CD8-positive, alpha-beta memory T cell (primary cell): ENCODE measurements at regions not wholly inside any gene's neighbourhood (a gene's known extent, or its start where the extent isn't known, plus 50 kb on each side); places are given as distances from the start of the nearest gene placed in this dataset.

Experiments used
- CTCF ChIA-PET: fragments of 350-600 bp; sonication (Branson Sonifier 250); formaldehyde crosslinking; loops from one replicate; lab custom pipeline; 2021; ENCODE audit warnings: antibody characterized with exemption; lab: Charles Lee
- POLR2A ChIA-PET: fragments of 350-600 bp; sonication (Branson Sonifier 250); formaldehyde crosslinking; loops from one replicate; lab custom pipeline; 2021; ENCODE audit warnings: antibody characterized with exemption; lab: Charles Lee
- DNase-seq, 5 donors: peaks; one replicate each; pipeline versions ENCODE4 v3.0.0 to v3.0.0-alpha.2; 2020 to 2022; ENCODE audit warnings: mixed read lengths in 1 of 5
- H3K27ac ChIP-seq: one replicate; pipeline ENCODE4 v1.7.0; 2013; ENCODE audit warnings: low read depth, mild to moderate bottlenecking, low read length, moderate library complexity
- H3K27me3 ChIP-seq: 2 replicates; pipeline ENCODE4 v1.7.0; 2013; ENCODE audit warnings: low read length, mild to moderate bottlenecking; ENCODE audit not compliant: insufficient read depth, poor library complexity, severe bottlenecking
- H3K36me3 ChIP-seq: 2 replicates; pipeline ENCODE4 v1.7.0; 2013; ENCODE audit warnings: mild to moderate bottlenecking, low read length, moderate library complexity; ENCODE audit not compliant: insufficient read depth
- H3K4me1 ChIP-seq: 2 replicates; pipeline ENCODE4 v1.7.0; 2013; ENCODE audit warnings: mild to moderate bottlenecking, low read length, moderate library complexity; ENCODE audit not compliant: insufficient read depth
- H3K4me3 ChIP-seq: 2 replicates; pipeline ENCODE4 v1.7.0; 2013; ENCODE audit warnings: mild to moderate bottlenecking, low read length
- H3K9me3 ChIP-seq: 2 replicates; pipeline ENCODE4 v1.7.0; 2013; ENCODE audit warnings: mild to moderate bottlenecking, low read length
- H3K27ac Mint-ChIP-seq, 8 donors: one replicate each; pipeline ENCODE4 v1.8.0; 2020 to 2021; ENCODE audit warnings: mixed read lengths in 8 of 8, mild to moderate bottlenecking in 6 of 8, inconsistent platforms in 3 of 8, moderate library complexity in 3 of 8
- H3K27me3 Mint-ChIP-seq, 2 donors: one replicate each; pipeline ENCODE4 v1.8.0; 2020 to 2021; ENCODE audit warnings: mixed read lengths in 2 of 2, mild to moderate bottlenecking in 1 of 2, moderate library complexity in 1 of 2
- H3K36me3 Mint-ChIP-seq, 3 donors: one replicate each; pipeline ENCODE4 v1.8.0; 2020 to 2021; ENCODE audit warnings: mixed read lengths in 3 of 3, inconsistent platforms in 1 of 3, mild to moderate bottlenecking in 1 of 3
- H3K4me1 Mint-ChIP-seq, 3 donors: one replicate each; pipeline ENCODE4 v1.8.0; 2020 to 2021; ENCODE audit warnings: mixed read lengths in 3 of 3, inconsistent platforms in 1 of 3, mild to moderate bottlenecking in 1 of 3
- H3K4me3 Mint-ChIP-seq, 7 donors: one replicate each; pipeline ENCODE4 v1.8.0; 2020 to 2021; ENCODE audit warnings: mixed read lengths in 7 of 7, mild to moderate bottlenecking in 6 of 7, moderate library complexity in 4 of 7, inconsistent platforms in 2 of 7
- H3K9me3 Mint-ChIP-seq, 5 donors: one replicate each; pipeline ENCODE4 v1.8.0; 2020 to 2022; ENCODE audit warnings: mixed read lengths in 5 of 5, mild to moderate bottlenecking in 3 of 5, moderate library complexity in 2 of 5, inconsistent platforms in 1 of 5

- H3K27ac ChIP-seq, result no peak overlapping the region
- no peaks in the 10 kb centered on the region for H3K4me1 ChIP-seq
- ChIA-PET POLR2A (no interaction called here), CTCF (no interaction called here)
- no peak overlapping the region for H3K4me3 ChIP-seq
- Mint-ChIP-seq H3K9me3 (peaks cover 2 to 11% (median 5%) of the 10 kb centered on the region in 5 donors), H3K4me3 (no peak overlapping the region), H3K27ac (no peak overlapping the region), H3K27me3 (peaks cover 0 to 3% of the 10 kb centered on the region in 2 donors), H3K4me1 (no peaks in the 10 kb centered on the region), H3K36me3 (no peaks in the 10 kb centered on the region)
- no peak for DNase-seq
- no peaks in the 10 kb centered on the region for H3K36me3 ChIP-seq
- no peaks in the 10 kb centered on the region for H3K9me3 ChIP-seq
- H3K27me3 ChIP-seq, result no peaks in the 10 kb centered on the region
Observed at GRCh38 chr15:27702581-27702980, 396.5 kb downstream of the OCA2 start.

GRCh38 chr15:27701956-27702355 is 397.2 kb downstream of the OCA2 start:
- H3K4me3 Mint-ChIP-seq, result no peak overlapping the region
- Histone ChIP-seq H3K36me3 (no peaks in the 10 kb centered on the region), H3K4me3 (no peak overlapping the region), H3K27me3 (no peaks in the 10 kb centered on the region), H3K4me1 (no peaks in the 10 kb centered on the region), H3K9me3 (no peaks in the 10 kb centered on the region), H3K27ac (no peak overlapping the region)
- H3K4me1 Mint-ChIP-seq, result no peaks in the 10 kb centered on the region
- DNase-seq, result no peak
- H3K27me3 Mint-ChIP-seq, result peaks cover 0 to 3% of the 10 kb centered on the region in 2 donors
- ChIA-PET POLR2A (no interaction called here), CTCF (no interaction called here)
- H3K9me3 Mint-ChIP-seq, result peaks cover 2 to 11% (median 5%) of the 10 kb centered on the region in 5 donors
- no peaks in the 10 kb centered on the region for H3K36me3 Mint-ChIP-seq
- no peak overlapping the region for H3K27ac Mint-ChIP-seq

GRCh38 chr15:27701014-27701413 is 398.1 kb downstream of the OCA2 start:
- no peaks in the 10 kb centered on the region for H3K4me1 ChIP-seq
- no peak overlapping the region for H3K27ac ChIP-seq
- no peak overlapping the region for H3K4me3 ChIP-seq
- Mint-ChIP-seq H3K4me3 (no peak overlapping the region), H3K27ac (no peak overlapping the region), H3K36me3 (no peaks in the 10 kb centered on the region), H3K9me3 (peaks cover 3 to 13% (median 5%) of the 10 kb centered on the region in 5 donors), H3K27me3 (peaks cover 0 to 3% of the 10 kb centered on the region in 2 donors), H3K4me1 (no peaks in the 10 kb centered on the region)
- no peaks in the 10 kb centered on the region for H3K9me3 ChIP-seq
- ChIA-PET CTCF (no interaction called here), POLR2A (no interaction called here)
- H3K27me3 ChIP-seq, result no peaks in the 10 kb centered on the region
- no peak for DNase-seq
- H3K36me3 ChIP-seq, result no peaks in the 10 kb centered on the region

GRCh38 chr15:27699699-27700098 is 399.4 kb downstream of the OCA2 start:
- no peak for DNase-seq
- peaks cover 0 to 13% (median 5%) of the 10 kb centered on the region in 5 donors for H3K9me3 Mint-ChIP-seq
- no peaks in the 10 kb centered on the region for H3K4me1 ChIP-seq
- H3K27ac Mint-ChIP-seq, result no peak overlapping the region
- ChIA-PET CTCF (no interaction called here), POLR2A (no interaction called here)
- no peaks in the 10 kb centered on the region for H3K9me3 ChIP-seq
- no peak overlapping the region for H3K4me3 ChIP-seq
- no peaks in the 10 kb centered on the region for H3K36me3 ChIP-seq
- H3K4me3 Mint-ChIP-seq, result no peak overlapping the region
- H3K27me3 ChIP-seq, result no peaks in the 10 kb centered on the region
- H3K27me3 Mint-ChIP-seq, result peaks cover 0 to 3% of the 10 kb centered on the region in 2 donors
- H3K36me3 Mint-ChIP-seq, result no peaks in the 10 kb centered on the region
- H3K4me1 Mint-ChIP-seq, result no peaks in the 10 kb centered on the region
- H3K27ac ChIP-seq, result no peak overlapping the region

GRCh38 chr15:27696530-27696929 is 402.6 kb downstream of the OCA2 start:
- Histone ChIP-seq H3K4me3 (no peak overlapping the region), H3K9me3 (no peaks in the 10 kb centered on the region), H3K4me1 (no peaks in the 10 kb centered on the region), H3K27ac (no peak overlapping the region), H3K36me3 (no peaks in the 10 kb centered on the region), H3K27me3 (no peaks in the 10 kb centered on the region)
- ChIA-PET POLR2A (no interaction called here), CTCF (no interaction called here)
- Mint-ChIP-seq H3K9me3 (peaks cover 0 to 7% (median 4%) of the 10 kb centered on the region in 5 donors), H3K36me3 (no peaks in the 10 kb centered on the region), H3K27ac (no peak overlapping the region), H3K4me1 (no peaks in the 10 kb centered on the region), H3K27me3 (peaks cover 0 to 2% of the 10 kb centered on the region in 2 donors), H3K4me3 (no peak overlapping the region)
- no peak for DNase-seq

- DNase-seq, result no peak
- no peaks in the 10 kb centered on the region for H3K36me3 ChIP-seq
- H3K36me3 Mint-ChIP-seq, result no peaks in the 10 kb centered on the region
- no peak overlapping the region for H3K4me3 Mint-ChIP-seq
- no peaks in the 10 kb centered on the region for H3K4me1 Mint-ChIP-seq
- H3K27me3 ChIP-seq, result no peaks in the 10 kb centered on the region
- peaks cover 0 to 9% (median 4%) of the 10 kb centered on the region in 5 donors for H3K9me3 Mint-ChIP-seq
- ChIA-PET POLR2A (no interaction called here), CTCF (no interaction called here)
- H3K27ac Mint-ChIP-seq, result no peak overlapping the region
- H3K27me3 Mint-ChIP-seq, result no peaks in the 10 kb centered on the region
- H3K9me3 ChIP-seq, result no peaks in the 10 kb centered on the region
- H3K27ac ChIP-seq, result no peak overlapping the region
- no peak overlapping the region for H3K4me3 ChIP-seq
- no peaks in the 10 kb centered on the region for H3K4me1 ChIP-seq
Observed at GRCh38 chr15:27695726-27696125, 403.4 kb downstream of the OCA2 start.

GRCh38 chr15:27694506-27695087 is 404.5 kb downstream of the OCA2 start:
- Histone ChIP-seq H3K9me3 (no peaks in the 10 kb centered on the region), H3K27me3 (no peaks in the 10 kb centered on the region), H3K4me3 (no peak overlapping the region), H3K4me1 (no peaks in the 10 kb centered on the region), H3K36me3 (no peaks in the 10 kb centered on the region), H3K27ac (no peak overlapping the region)
- ChIA-PET CTCF (no interaction called here), POLR2A (no interaction called here)
- no peaks in the 10 kb centered on the region for H3K4me1 Mint-ChIP-seq
- H3K9me3 Mint-ChIP-seq, result peaks cover 0 to 9% (median 4%) of the 10 kb centered on the region in 5 donors
- H3K36me3 Mint-ChIP-seq, result no peaks in the 10 kb centered on the region
- no peak overlapping the region for H3K4me3 Mint-ChIP-seq
- H3K27ac Mint-ChIP-seq, result no peak overlapping the region
- no peaks in the 10 kb centered on the region for H3K27me3 Mint-ChIP-seq
- DNase-seq, result no peak

- POLR2A ChIA-PET, result no interaction called here
- peaks cover 0 to 9% (median 4%) of the 10 kb centered on the region in 5 donors for H3K9me3 Mint-ChIP-seq
Observed at GRCh38 chr15:27693280-27693679, 405.8 kb downstream of the OCA2 start.

More at GRCh38 chr15:27693280-27693679, 405.8 kb downstream of the OCA2 start:
- H3K9me3 ChIP-seq, result no peaks in the 10 kb centered on the region
- H3K4me3 Mint-ChIP-seq, result no peak overlapping the region
- CTCF ChIA-PET, result no interaction called here
- no peak overlapping the region for H3K27ac ChIP-seq
- H3K4me1 Mint-ChIP-seq, result no peaks in the 10 kb centered on the region
- no peaks in the 10 kb centered on the region for H3K36me3 ChIP-seq
- H3K27ac Mint-ChIP-seq, result no peak overlapping the region
- no peak for DNase-seq
- H3K27me3 ChIP-seq, result no peaks in the 10 kb centered on the region
- no peaks in the 10 kb centered on the region for H3K36me3 Mint-ChIP-seq
- no peak overlapping the region for H3K4me3 ChIP-seq
- no peaks in the 10 kb centered on the region for H3K4me1 ChIP-seq
- no peaks in the 10 kb centered on the region for H3K27me3 Mint-ChIP-seq
